Erythroblast (primary cell): ENCODE measurements at regions not wholly inside any gene's neighbourhood (a gene's known extent, or its start where the extent isn't known, plus 50 kb on each side); places are given as distances from the start of the nearest gene placed in this dataset.
"Not testable (repeated sequence)": the region's sequence is repeated elsewhere in the genome, so short reads cannot be mapped to it uniquely, and the experiment has no call there.

Experiments used
- DNase-seq, 2 experiments: peaks; one replicate each; lab custom pipeline; 2025; lab: John Stamatoyannopoulos, UW
- GATA1 ChIP-seq: IDR thresholded peaks from 2 replicates; pipeline ENCODE4 v1.6.1; 2011; ENCODE audit warnings: low read depth, mild to moderate bottlenecking, control low read depth, low read length, moderate library complexity
- POLR2A ChIP-seq: IDR thresholded peaks from 2 replicates; pipeline ENCODE4 v1.6.1; 2011; ENCODE audit warnings: mild to moderate bottlenecking, low read length

DNA sequence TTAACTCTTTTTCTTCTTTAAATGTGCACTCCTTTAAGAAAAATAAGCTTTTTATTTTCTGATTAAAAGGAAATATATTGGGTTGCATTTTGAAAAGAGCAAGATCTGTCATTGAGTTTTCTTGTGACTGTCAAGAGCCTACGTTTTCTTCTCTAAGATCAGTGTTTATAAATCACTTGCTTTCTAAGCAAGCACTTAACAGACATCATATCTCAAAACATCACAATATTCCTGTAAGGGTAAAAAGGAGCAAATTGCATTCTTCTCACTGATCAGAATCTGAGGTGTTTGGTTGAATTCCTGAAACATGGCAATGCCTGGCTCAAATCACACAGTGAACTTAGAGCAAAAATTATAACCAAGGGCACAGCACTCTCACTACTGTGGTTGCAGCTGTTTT is 231.3 kb downstream of the PCDH17 start:
- DNase-seq = no peak
- TF ChIP-seq GATA1 = no peak
- no peak for TF ChIP-seq POLR2A

DNA sequence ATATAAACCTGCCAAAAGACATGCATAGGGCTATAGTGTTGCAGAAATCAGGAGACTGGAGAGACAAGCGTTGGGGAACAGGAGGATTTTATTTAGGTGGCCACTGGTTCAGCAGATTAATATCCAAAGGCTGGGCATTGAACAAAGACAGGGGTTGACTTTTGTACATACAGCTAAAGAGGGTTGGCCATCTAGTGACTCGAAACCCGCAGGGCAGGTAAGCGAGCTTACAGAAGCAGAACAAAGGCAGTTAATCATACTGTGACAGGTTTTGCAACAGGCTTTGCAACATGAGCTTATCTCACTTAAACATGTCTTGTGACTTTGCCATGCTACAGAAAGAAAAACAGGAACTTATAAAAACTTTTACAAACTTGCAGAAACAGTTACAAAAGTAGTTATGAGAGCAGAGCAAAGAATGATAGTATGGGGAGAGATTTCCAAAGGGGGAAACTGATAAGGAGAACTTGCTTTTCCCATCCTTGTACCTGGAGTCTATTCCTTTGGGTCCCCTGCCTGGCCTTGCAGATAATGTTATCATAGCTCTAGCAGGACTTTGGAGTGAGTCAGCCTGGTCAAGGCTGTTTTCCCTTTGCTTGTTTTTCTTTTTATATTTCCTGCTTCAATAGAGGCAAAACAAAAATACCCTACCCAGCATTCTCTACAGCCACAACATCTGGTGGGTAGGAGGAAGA is 234.2 kb downstream of the PCDH17 start:
- no peak for TF ChIP-seq POLR2A
- TF ChIP-seq GATA1 = no peak
- DNase-seq = peak; percentile 54 to 78

DNA sequence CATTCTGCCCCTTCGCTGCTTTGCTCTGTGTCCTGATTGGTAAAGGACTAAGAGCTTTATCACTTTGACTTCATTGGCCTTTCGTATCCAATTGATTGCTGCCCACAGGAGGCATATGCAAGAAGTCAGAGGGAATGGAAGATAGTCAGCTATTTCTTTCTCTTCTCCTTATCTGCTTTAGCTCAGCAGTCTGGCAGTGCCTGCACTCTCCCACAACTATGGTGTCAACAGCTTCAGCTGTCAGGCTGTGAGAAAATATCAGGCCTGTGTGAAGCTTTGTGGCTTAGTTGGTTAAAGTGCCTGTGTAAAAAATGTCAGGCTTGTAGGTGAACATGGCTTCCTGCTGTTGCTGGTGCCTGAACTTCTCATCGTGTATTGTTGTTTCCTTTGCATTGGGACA is 243.0 kb downstream of the PCDH17 start:
- TF ChIP-seq GATA1 (no peak), POLR2A (no peak)
- peak; percentile 64 to 90 for DNase-seq

DNA sequence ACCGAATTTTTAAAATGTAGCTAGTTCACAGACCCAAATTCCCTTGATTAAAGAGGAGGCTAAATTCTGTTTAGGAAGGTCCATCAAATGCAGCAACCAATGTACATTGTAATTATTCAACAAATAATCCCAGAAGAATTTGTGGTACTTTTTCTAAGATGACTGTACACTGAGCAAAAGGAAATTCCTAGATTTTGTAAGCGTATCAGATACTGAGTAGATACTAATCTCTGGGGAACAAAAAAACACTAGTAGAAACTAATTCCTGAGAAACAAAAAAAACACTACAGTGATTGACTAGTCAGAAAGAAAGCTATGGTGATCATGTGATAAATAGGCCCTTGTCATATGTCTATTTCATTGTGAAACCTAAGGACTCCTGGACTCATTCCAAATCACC is 246.1 kb downstream of the PCDH17 start:
- no peak for TF ChIP-seq GATA1
- no peak for TF ChIP-seq POLR2A

DNA sequence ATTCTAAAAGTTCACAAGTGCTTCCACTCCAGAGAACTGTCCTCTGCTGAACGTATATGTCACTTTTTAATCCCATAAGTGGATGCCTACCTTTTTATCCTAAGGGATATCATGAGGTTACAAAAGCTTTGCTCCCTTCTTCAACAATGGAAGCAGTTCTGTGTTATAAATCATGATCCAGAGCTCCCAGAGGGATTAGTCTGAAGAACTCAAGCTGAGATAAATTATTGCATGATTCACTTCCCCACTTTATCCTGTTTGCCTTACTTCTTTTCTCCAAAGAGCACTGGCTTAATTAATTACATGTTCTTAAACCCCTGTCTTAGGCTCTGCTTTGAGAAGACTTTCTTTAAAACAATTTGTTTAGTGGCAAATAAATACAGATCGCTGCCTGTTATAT is 246.7 kb downstream of the PCDH17 start:
- no peak for DNase-seq
- TF ChIP-seq GATA1 = no peak
- no peak for TF ChIP-seq POLR2A

More for the DNA sequence above, 246.1 kb downstream of the PCDH17 start:
- DNase-seq = no peak

DNA sequence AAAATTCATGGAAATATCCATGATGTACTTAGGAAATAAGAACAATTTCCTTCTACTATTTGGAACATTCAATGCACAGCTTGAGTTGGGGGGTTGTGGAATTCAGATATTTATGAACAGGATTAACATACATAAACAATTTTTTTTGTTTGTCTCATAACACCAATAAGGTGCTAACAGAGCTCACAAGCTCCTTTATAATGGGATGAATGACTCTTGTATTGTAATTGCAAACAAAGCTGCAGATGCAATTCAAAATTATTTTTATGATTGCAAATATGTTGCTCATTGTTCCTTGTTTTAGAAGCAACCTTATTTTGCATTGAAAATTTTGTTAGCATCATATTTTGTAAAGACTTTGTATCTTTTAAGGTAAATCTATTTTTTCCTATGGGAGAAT is 265.7 kb downstream of the PCDH17 start:
- TF ChIP-seq GATA1 (no peak), POLR2A (no peak)
- DNase-seq = no peak

DNA sequence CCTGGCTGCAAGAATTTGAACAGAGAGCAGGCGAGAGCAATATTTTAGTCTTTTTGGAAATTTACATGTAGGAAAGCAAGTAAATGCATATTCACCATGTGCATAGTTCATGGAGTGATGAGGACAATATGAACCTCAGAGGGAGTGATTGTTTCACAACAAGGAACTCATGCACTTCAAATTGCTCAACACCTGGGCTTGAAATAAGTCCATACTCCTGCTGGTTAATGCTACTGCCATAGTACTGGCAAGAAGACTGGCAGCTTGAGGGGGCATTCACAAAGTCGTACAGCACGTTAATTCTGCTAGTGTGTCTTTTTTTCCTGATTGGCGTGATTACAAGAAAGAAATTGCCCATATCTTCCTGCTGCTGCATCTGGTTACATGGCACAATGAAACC is 267.6 kb downstream of the PCDH17 start:
- TF ChIP-seq GATA1 (no peak), POLR2A (no peak)
- DNase-seq = no peak

DNA sequence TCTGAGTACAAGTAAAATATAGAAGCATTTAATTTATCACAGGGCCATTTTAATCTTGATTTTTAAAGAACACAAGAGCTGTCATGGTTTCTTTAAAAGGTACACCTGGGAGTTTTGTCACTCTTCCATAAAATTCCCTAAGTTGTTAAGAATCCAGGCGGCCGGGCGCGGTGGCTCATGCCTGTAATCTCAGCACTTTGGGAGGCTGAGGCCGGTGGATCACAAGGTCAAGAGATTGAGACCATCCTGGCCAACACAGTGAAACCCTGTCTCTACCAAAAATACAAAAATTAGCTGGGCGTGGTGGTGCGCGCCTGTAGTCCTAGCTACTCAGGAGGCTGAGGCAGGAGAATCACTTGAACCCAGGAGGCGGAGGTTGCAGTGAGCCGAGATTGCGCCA is 278.3 kb downstream of the PCDH17 start:
- not testable (repeated sequence) for DNase-seq

DNA sequence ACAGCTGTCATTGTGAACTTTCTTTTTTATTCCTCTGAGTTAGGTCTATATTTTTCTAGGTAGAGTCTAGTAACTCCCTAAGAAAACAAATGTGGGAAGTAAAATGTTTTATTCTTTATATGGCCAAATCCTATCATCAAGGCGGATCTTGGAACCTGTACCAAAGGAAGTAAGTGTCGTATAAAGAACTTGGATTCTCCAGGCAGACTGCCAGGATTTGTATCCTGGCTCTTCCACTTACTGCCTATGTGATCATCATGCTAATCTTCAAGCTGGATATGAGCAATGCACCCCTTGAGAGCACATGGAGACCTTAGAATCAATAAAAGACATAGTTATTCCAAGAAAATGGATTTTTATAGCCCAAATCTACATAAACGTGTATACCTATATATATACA is 286.5 kb downstream of the PCDH17 start:
- DNase-seq = no peak
- TF ChIP-seq GATA1 (no peak), POLR2A (no peak)

DNA sequence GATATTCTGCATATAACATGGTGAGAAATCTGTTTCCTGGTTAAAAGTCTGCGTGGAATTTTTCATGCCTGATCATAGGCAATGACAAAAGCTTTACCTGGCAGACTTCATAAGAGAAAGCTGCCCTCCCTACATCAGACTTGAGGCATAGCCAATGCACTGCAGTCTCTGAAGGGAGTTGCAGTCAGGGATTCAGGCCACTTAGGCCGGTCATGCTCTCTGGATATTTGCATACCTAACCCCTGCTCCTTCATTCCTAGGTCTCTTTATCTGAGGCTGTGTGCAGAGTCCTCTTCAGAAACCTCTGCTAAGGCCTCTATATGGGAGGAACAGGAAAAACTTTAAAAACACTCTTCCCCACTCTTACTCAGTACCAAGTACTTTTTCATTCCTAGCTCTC is 287.4 kb downstream of the PCDH17 start:
- DNase-seq = peak in 1 of 2 experiments; percentile 1
- no peak for TF ChIP-seq GATA1
- TF ChIP-seq POLR2A = no peak

DNA sequence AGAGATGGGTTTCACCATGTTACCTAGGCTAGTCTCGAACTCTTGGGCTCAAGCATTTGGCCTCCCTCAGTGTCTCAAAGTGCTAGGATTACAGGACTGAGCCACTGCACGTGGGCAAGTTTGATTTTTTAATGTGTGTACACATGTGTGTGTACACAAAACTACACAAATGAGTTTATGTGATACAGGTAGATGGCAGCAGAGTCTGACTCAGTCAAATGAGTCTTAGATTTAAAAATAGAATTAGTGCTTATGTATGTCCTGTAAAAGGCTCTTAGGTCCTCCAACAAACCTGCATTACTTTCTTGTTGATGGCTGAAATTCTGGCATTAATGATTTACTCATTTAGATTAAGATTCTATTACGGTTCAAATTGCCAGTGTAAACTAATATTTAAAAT is 293.7 kb downstream of the PCDH17 start:
- DNase-seq = no peak
- TF ChIP-seq GATA1 (no peak), POLR2A (no peak)

DNA sequence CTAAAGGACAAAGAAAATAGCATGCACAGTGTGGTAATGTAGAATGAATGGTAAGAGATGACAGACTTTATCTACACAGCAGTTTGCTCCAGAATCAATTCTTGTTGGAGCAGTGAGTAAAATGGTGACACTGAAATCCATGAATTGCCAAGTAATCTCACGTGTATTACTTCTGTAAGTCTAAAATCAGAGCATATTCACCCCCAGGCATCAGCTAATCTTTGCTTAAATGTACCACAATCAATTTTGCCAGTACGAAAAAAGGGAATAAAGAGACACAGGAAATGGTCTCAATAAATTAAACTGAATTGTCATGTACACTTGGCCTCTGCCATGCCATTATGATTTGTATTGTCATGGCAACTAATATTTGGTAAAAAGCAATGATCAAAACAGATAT is 294.2 kb downstream of the PCDH17 start:
- TF ChIP-seq GATA1 = no peak
- TF ChIP-seq POLR2A = no peak
- DNase-seq = no peak

DNA sequence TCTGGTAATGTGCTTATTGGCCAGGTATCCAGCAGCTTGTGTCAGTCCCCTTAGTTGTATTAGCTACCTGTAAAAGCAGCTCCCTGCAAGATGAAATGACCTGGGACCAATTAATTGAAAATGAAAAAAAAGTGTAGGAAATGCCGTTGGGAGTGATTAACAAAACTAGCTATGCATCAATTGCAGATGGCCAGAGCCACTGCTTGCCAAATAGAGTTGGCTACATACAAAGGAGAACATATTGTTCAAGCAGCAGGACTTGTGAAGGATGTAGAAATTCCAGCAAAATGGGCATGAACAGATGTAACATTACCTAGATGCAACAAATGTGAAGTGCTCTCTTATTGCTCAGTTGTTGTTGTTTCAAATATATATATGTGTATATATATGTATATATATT is 300.5 kb downstream of the PCDH17 start:
- TF ChIP-seq GATA1 (no peak), POLR2A (no peak)
- DNase-seq = no peak

DNA sequence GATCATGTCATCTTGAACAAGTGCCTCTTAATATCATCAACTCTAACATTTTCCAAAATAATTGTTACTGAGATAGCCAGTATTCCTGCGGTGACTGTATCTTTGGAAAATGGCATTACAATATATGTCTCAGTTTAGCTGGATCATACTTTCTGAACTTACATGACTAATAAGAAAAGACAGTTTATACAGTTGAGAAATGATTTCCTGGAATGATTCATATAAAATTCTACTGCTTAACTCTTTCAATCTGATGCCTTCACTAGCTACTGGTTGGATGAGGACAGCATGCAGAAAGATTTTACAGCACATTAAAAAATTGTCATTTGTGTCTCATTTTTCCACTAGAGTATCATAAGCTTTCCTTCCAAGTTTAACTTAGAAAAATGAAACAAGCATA is 302.1 kb downstream of the PCDH17 start:
- no peak for TF ChIP-seq GATA1
- TF ChIP-seq POLR2A = no peak
- DNase-seq = no peak

DNA sequence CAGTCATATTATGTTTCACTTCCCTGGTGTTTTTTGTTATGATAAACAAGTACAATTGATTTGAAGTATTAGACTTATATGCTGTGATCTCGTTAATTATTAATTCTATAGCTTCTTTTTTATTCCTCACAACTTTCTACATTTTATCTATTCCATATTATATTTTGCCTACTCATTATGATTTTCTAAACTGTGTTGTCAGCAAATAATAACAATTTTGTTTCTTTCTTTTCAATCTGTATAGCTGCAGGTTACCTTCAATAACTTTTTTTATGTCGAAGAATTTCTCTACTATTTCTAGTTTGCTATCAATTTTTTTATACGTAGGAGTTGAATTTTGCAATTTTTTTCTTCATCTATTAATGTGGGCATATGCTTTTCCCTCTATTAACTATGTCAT is 304.4 kb downstream of the PCDH17 start:
- no peak for DNase-seq
- TF ChIP-seq POLR2A = no peak
- no peak for TF ChIP-seq GATA1
